ENCODE measurements at regions not wholly inside any gene's neighbourhood (a gene's known extent, or its start where the extent isn't known, plus 50 kb on each side); places are given as distances from the start of the nearest gene placed in this dataset.

- no peak overlapping the region for H3K27ac ChIP-seq (ENCODE audit: low read depth, low read length)
- POLR2A ChIA-PET (ENCODE audit: partially characterized antibody): no interaction called here
- no peak for DNase-seq
- Mint-ChIP-seq H3K4me3 (no peak overlapping the region), H3K4me1 (no peaks in the 10 kb centered on the region), H3K9me3 (peaks cover 1 to 9% (median 6%) of the 10 kb centered on the region in 8 donors), H3K36me3 (no peaks in the 10 kb centered on the region), H3K27ac (no peak overlapping the region), H3K27me3 (no peaks in the 10 kb centered on the region)
- H3K27me3 ChIP-seq (ENCODE audit: insufficient read depth, low read length): no peaks in the 10 kb centered on the region
- intact Hi-C loops (cut with micrococcal nuclease): no loop called here
- H3K9me3 ChIP-seq (ENCODE audit: control insufficient read depth in 1 of 2, low read length in 2 of 2): peaks cover 0 to 3% of the 10 kb centered on the region in 2 donors
- CTCF ChIA-PET (ENCODE audit: partially characterized antibody): interaction anchor here (1.0 kb wide), 1 partner anchor 18 kb away, joined by 3 read pairs; no protein-coding TSS in a partner anchor
- no peaks in the 10 kb centered on the region for H3K4me1 ChIP-seq (ENCODE audit: insufficient read depth, low read length)
- H3K4me3 ChIP-seq (ENCODE audit: low read length in 2 of 2): no peak overlapping the region
- H3K36me3 ChIP-seq (ENCODE audit: insufficient read depth, low read length): no peaks in the 10 kb centered on the region
These were observed 1233.4 kb downstream of the XPNPEP1 start for GRCh38 chr10:108689891-108690290.

GRCh38 chr10:108688314-108688713 is 1235.0 kb downstream of the XPNPEP1 start:
- Mint-ChIP-seq H3K4me3 (no peak overlapping the region), H3K27ac (no peak overlapping the region), H3K27me3 (no peaks in the 10 kb centered on the region), H3K36me3 (no peaks in the 10 kb centered on the region), H3K4me1 (no peaks in the 10 kb centered on the region), H3K9me3 (peaks cover 0 to 9% (median 5%) of the 10 kb centered on the region in 8 donors)
- no peaks in the 10 kb centered on the region for H3K36me3 ChIP-seq (ENCODE audit: insufficient read depth, low read length)
- H3K27me3 ChIP-seq (ENCODE audit: insufficient read depth, low read length): no peaks in the 10 kb centered on the region
- ChIA-PET CTCF (ENCODE audit: partially characterized antibody) (no interaction called here), POLR2A (ENCODE audit: partially characterized antibody) (no interaction called here)
- no peak overlapping the region for H3K27ac ChIP-seq (ENCODE audit: low read depth, low read length)
- no peak for DNase-seq
- intact Hi-C loops (cut with micrococcal nuclease): no loop called here
- H3K9me3 ChIP-seq (ENCODE audit: control insufficient read depth in 1 of 2, low read length in 2 of 2): peaks cover 0 to 3% of the 10 kb centered on the region in 2 donors
- no peak overlapping the region for H3K4me3 ChIP-seq (ENCODE audit: low read length in 2 of 2)
- no peaks in the 10 kb centered on the region for H3K4me1 ChIP-seq (ENCODE audit: insufficient read depth, low read length)

GRCh38 chr10:108685863-108686531 is 1237.3 kb downstream of the XPNPEP1 start:
- peaks cover 0 to 3% of the 10 kb centered on the region in 2 donors for H3K9me3 ChIP-seq (ENCODE audit: control insufficient read depth in 1 of 2, low read length in 2 of 2)
- POLR2A ChIA-PET (ENCODE audit: partially characterized antibody): no interaction called here
- Mint-ChIP-seq H3K27ac (no peak overlapping the region), H3K9me3 (peaks cover 0 to 8% (median 6%) of the 10 kb centered on the region in 8 donors), H3K4me1 (no peaks in the 10 kb centered on the region), H3K36me3 (no peaks in the 10 kb centered on the region), H3K4me3 (no peak overlapping the region), H3K27me3 (no peaks in the 10 kb centered on the region)
- intact Hi-C loops (cut with micrococcal nuclease): no loop called here
- H3K4me1 ChIP-seq (ENCODE audit: insufficient read depth, low read length): no peaks in the 10 kb centered on the region
- H3K4me3 ChIP-seq (ENCODE audit: low read length in 2 of 2): no peak overlapping the region
- DNase-seq: no peak
- no peak overlapping the region for H3K27ac ChIP-seq (ENCODE audit: low read depth, low read length)
- no peaks in the 10 kb centered on the region for H3K27me3 ChIP-seq (ENCODE audit: insufficient read depth, low read length)
- CTCF ChIA-PET (ENCODE audit: partially characterized antibody): no interaction called here
- no peaks in the 10 kb centered on the region for H3K36me3 ChIP-seq (ENCODE audit: insufficient read depth, low read length)

GRCh38 chr10:108684431-108684830 is 1238.9 kb downstream of the XPNPEP1 start:
- Histone ChIP-seq H3K27ac (ENCODE audit: low read depth, low read length) (no peak overlapping the region), H3K27me3 (ENCODE audit: insufficient read depth, low read length) (no peaks in the 10 kb centered on the region), H3K4me3 (ENCODE audit: low read length in 2 of 2) (no peak overlapping the region), H3K4me1 (ENCODE audit: insufficient read depth, low read length) (no peaks in the 10 kb centered on the region), H3K36me3 (ENCODE audit: insufficient read depth, low read length) (no peaks in the 10 kb centered on the region), H3K9me3 (ENCODE audit: control insufficient read depth in 1 of 2, low read length in 2 of 2) (peaks cover 0 to 3% of the 10 kb centered on the region in 2 donors)
- Mint-ChIP-seq H3K27me3 (no peaks in the 10 kb centered on the region), H3K9me3 (peaks cover 0 to 9% (median 5%) of the 10 kb centered on the region in 8 donors), H3K27ac (no peak overlapping the region), H3K36me3 (no peaks in the 10 kb centered on the region), H3K4me1 (no peaks in the 10 kb centered on the region), H3K4me3 (no peak overlapping the region)
- ChIA-PET CTCF (ENCODE audit: partially characterized antibody) (no interaction called here), POLR2A (ENCODE audit: partially characterized antibody) (no interaction called here)
- intact Hi-C loops (cut with micrococcal nuclease): no loop called here
- DNase-seq: no peak

- no peak overlapping the region for H3K27ac ChIP-seq (ENCODE audit: low read depth, low read length)
- ChIA-PET POLR2A (ENCODE audit: partially characterized antibody) (no interaction called here), CTCF (ENCODE audit: partially characterized antibody) (no interaction called here)
- intact Hi-C loops (cut with micrococcal nuclease): no loop called here
- no peak overlapping the region for H3K4me3 ChIP-seq (ENCODE audit: low read length in 2 of 2)
- no peaks in the 10 kb centered on the region for H3K27me3 ChIP-seq (ENCODE audit: insufficient read depth, low read length)
- no peaks in the 10 kb centered on the region for H3K4me1 Mint-ChIP-seq
- no peaks in the 10 kb centered on the region for H3K27me3 Mint-ChIP-seq
- H3K4me3 Mint-ChIP-seq: no peak overlapping the region
- H3K9me3 Mint-ChIP-seq: peaks cover 0 to 4% (median 2%) of the 10 kb centered on the region in 8 donors
- no peaks in the 10 kb centered on the region for H3K9me3 ChIP-seq (ENCODE audit: control insufficient read depth in 1 of 2, low read length in 2 of 2)
- no peak for DNase-seq
- no peaks in the 10 kb centered on the region for H3K4me1 ChIP-seq (ENCODE audit: insufficient read depth, low read length)
- H3K36me3 ChIP-seq (ENCODE audit: insufficient read depth, low read length): no peaks in the 10 kb centered on the region
- H3K27ac Mint-ChIP-seq: peak overlapping the region in 1 of 7 donors; percentile 19
- no peaks in the 10 kb centered on the region for H3K36me3 Mint-ChIP-seq
These were observed 1249.6 kb downstream of the XPNPEP1 start for GRCh38 chr10:108673741-108674140.

- Mint-ChIP-seq H3K4me1 (no peaks in the 10 kb centered on the region), H3K27me3 (no peaks in the 10 kb centered on the region), H3K4me3 (no peak overlapping the region), H3K36me3 (no peaks in the 10 kb centered on the region), H3K9me3 (peaks cover 0 to 15% (median 4%) of the 10 kb centered on the region in 8 donors), H3K27ac (no peak overlapping the region)
- CTCF ChIA-PET (ENCODE audit: partially characterized antibody): interaction anchor here (0.6 kb wide), 1 partner anchor 335 kb away, joined by 3 read pairs; no protein-coding TSS in a partner anchor
- no peak for DNase-seq
- intact Hi-C loops (cut with micrococcal nuclease): no loop called here
- Histone ChIP-seq H3K36me3 (ENCODE audit: insufficient read depth, low read length) (no peaks in the 10 kb centered on the region), H3K9me3 (ENCODE audit: control insufficient read depth in 1 of 2, low read length in 2 of 2) (no peaks in the 10 kb centered on the region), H3K4me3 (ENCODE audit: low read length in 2 of 2) (no peak overlapping the region), H3K27ac (ENCODE audit: low read depth, low read length) (no peak overlapping the region), H3K4me1 (ENCODE audit: insufficient read depth, low read length) (no peaks in the 10 kb centered on the region), H3K27me3 (ENCODE audit: insufficient read depth, low read length) (no peaks in the 10 kb centered on the region)
- POLR2A ChIA-PET (ENCODE audit: partially characterized antibody): no interaction called here
These were observed 1259.7 kb downstream of the XPNPEP1 start for GRCh38 chr10:108663587-108663986.

GRCh38 chr10:108662975-108663374 is 1260.3 kb downstream of the XPNPEP1 start:
- Histone ChIP-seq H3K27me3 (ENCODE audit: insufficient read depth, low read length) (no peaks in the 10 kb centered on the region), H3K4me1 (ENCODE audit: insufficient read depth, low read length) (no peaks in the 10 kb centered on the region), H3K4me3 (ENCODE audit: low read length in 2 of 2) (no peak overlapping the region), H3K36me3 (ENCODE audit: insufficient read depth, low read length) (no peaks in the 10 kb centered on the region), H3K27ac (ENCODE audit: low read depth, low read length) (no peak overlapping the region), H3K9me3 (ENCODE audit: control insufficient read depth in 1 of 2, low read length in 2 of 2) (no peaks in the 10 kb centered on the region)
- POLR2A ChIA-PET (ENCODE audit: partially characterized antibody): no interaction called here
- no peak overlapping the region for H3K27ac Mint-ChIP-seq
- CTCF ChIA-PET (ENCODE audit: partially characterized antibody): no interaction called here
- intact Hi-C loops (cut with micrococcal nuclease): no loop called here
- H3K9me3 Mint-ChIP-seq: peaks cover 0 to 15% (median 4%) of the 10 kb centered on the region in 8 donors
- H3K4me1 Mint-ChIP-seq: no peaks in the 10 kb centered on the region
- DNase-seq: no peak
- H3K4me3 Mint-ChIP-seq: no peak overlapping the region
- H3K36me3 Mint-ChIP-seq: no peaks in the 10 kb centered on the region
- no peaks in the 10 kb centered on the region for H3K27me3 Mint-ChIP-seq
